KOPT-K1 (cell line): ENCODE measurements at regions not wholly inside any gene's neighbourhood (a gene's known extent, or its start where the extent isn't known, plus 50 kb on each side); places are given as distances from the start of the nearest gene placed in this dataset.

ENCODE experiments used
- H3K27ac ChIP-seq: fragments of 200-600 bp; sonication (generic); 2 replicates; pipeline ENCODE4 v1.5.1; 2016; ENCODE audit warnings: antibody characterized with exemption, mild to moderate bottlenecking, low read depth, low read length; ENCODE audit not compliant: poor library complexity, severe bottlenecking
- H3K36me3 ChIP-seq: fragments of 200-600 bp; sonication (generic); 2 replicates; pipeline ENCODE4 v1.5.1; 2017; ENCODE audit warnings: antibody characterized with exemption, mild to moderate bottlenecking, low read length, moderate library complexity; ENCODE audit not compliant: insufficient read depth
- H3K9me3 ChIP-seq: fragments of 200-600 bp; sonication (generic); 2 replicates; pipeline ENCODE4 v1.5.1; 2017; ENCODE audit warnings: antibody characterized with exemption, low read length, mild to moderate bottlenecking; ENCODE audit not compliant: insufficient read depth, poor library complexity, severe bottlenecking

- no peaks in the 10 kb centered on the region for H3K36me3 ChIP-seq
- H3K9me3 ChIP-seq, result no peaks in the 10 kb centered on the region
- H3K27ac ChIP-seq, result no peak overlapping the region
Observed at GRCh38 chr13:84491952-84492351, 609.7 kb upstream of the SLITRK1 start.

DNA sequence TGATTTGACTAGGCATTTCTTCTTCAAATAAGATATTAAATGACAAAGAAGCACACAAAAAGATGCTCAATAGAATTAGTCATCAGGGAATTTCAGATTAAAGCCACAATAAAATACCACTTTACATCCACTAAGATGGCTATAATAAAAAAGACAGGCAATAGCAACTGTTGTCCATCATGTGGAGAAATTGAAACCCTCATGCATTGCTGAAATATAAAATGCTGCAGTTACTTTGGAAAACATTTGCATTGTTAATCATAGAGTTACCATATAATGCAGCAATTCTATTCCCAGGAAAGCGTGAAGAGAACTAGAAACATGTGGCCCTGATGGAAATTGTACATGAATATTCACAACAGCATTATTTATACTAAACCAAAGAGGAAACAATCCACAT is 605.5 kb upstream of the SLITRK1 start:
- no peaks in the 10 kb centered on the region for H3K9me3 ChIP-seq
- no peak overlapping the region for H3K27ac ChIP-seq
- H3K36me3 ChIP-seq, result no peaks in the 10 kb centered on the region

GRCh38 chr13:84481958-84482357 is 599.7 kb upstream of the SLITRK1 start:
- Histone ChIP-seq H3K27ac (no peak overlapping the region), H3K9me3 (no peaks in the 10 kb centered on the region), H3K36me3 (no peaks in the 10 kb centered on the region)

GRCh38 chr13:84479656-84480055 is 597.4 kb upstream of the SLITRK1 start:
- no peaks in the 10 kb centered on the region for H3K36me3 ChIP-seq
- H3K27ac ChIP-seq, result no peak overlapping the region
- no peaks in the 10 kb centered on the region for H3K9me3 ChIP-seq

DNA sequence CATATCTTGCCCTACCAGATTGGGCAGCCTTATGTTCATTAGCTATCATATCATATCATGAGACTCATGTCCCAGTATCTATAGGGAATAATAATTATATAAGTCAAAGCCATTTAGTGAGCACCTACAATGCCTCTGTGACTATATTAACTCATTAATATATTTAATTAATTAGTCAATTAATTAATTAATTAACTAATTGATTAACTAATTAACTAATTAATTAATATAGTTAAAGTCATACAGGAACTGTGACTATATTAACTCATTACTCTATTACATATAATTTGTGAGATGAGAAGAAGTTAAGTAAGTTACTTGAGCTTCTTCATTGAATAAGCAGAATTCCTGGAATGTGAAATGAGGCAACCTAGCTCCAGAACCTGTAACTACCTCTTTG is 588.3 kb upstream of the SLITRK1 start:
- Histone ChIP-seq H3K27ac (no peak overlapping the region), H3K9me3 (no peaks in the 10 kb centered on the region), H3K36me3 (no peaks in the 10 kb centered on the region)

DNA sequence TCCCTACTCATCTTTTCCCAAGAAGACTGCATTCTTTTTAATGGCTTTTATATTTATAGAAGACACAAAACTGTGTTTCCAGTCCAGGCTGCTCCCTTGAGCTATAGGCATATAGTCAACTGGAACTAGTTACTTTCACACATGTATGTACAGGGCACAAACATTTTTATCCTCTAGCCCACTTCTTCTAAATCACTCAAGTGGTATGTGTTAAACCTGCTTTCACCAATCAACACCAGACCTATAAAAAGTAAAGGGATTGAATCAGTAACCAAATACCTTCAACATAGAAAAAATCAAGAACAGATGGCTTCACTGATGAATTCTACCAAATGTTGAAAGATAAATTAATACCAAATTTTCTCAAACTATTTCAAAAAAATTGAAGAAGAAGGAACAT is 584.2 kb upstream of the SLITRK1 start:
- Histone ChIP-seq H3K9me3 (no peaks in the 10 kb centered on the region), H3K27ac (no peak overlapping the region)

GRCh38 chr13:84460989-84461388 is 578.7 kb upstream of the SLITRK1 start:
- no peaks in the 10 kb centered on the region for H3K9me3 ChIP-seq
- no peak overlapping the region for H3K27ac ChIP-seq
- no peaks in the 10 kb centered on the region for H3K36me3 ChIP-seq

More for the DNA sequence above, 584.2 kb upstream of the SLITRK1 start:
- H3K36me3 ChIP-seq, result no peaks in the 10 kb centered on the region

GRCh38 chr13:84455143-84455905 is 573.0 kb upstream of the SLITRK1 start:
- H3K36me3 ChIP-seq, result no peaks in the 10 kb centered on the region

DNA sequence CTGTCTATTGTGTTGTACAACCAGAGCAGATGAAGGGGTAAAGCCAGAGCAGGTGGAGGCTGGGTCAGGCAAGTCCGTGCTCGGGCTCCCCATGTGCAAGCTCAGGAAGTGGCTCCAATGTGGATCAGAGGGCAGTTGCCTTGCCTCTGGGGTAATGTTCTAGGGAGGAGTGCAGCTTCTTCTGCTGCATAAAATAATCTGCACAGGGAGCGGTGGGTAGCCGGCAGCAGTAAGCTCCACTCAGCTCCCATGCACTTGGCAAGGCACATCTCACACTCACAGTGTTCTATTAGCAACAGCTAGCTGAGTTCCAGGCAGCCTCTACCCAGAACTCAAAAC is 565.3 kb upstream of the SLITRK1 start:
- Histone ChIP-seq H3K36me3 (no peaks in the 10 kb centered on the region), H3K27ac (no peak overlapping the region)

More at GRCh38 chr13:84455143-84455905, 573.0 kb upstream of the SLITRK1 start:
- Histone ChIP-seq H3K27ac (no peak overlapping the region), H3K9me3 (no peaks in the 10 kb centered on the region)

GRCh38 chr13:84446972-84447639 is 564.8 kb upstream of the SLITRK1 start:
- Histone ChIP-seq H3K36me3 (no peaks in the 10 kb centered on the region), H3K9me3 (no peaks in the 10 kb centered on the region), H3K27ac (no peak overlapping the region)

More for the DNA sequence above, 565.3 kb upstream of the SLITRK1 start:
- no peaks in the 10 kb centered on the region for H3K9me3 ChIP-seq

GRCh38 chr13:84445776-84446175 is 563.5 kb upstream of the SLITRK1 start:
- Histone ChIP-seq H3K9me3 (no peaks in the 10 kb centered on the region), H3K27ac (no peak overlapping the region), H3K36me3 (no peaks in the 10 kb centered on the region)

DNA sequence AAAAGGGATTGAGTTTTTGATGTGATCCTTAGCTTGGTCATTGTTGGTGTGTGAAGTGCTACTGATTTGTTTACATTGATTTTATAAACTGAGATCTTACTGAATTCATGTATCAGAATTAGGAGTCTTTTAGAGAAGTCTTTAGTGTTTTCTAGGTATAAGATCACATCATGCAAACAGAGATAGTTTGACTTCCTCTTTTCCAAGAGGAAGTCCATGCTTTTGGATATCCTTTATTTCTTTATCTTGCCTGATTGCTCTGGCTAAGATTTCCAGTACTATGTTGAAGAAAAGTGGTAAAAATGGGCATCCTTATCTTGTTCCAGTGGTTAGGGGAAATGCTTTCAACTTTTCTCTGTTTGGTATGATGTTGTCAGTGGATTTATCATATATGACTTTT is 561.2 kb upstream of the SLITRK1 start:
- H3K36me3 ChIP-seq, result no peaks in the 10 kb centered on the region
- no peak overlapping the region for H3K27ac ChIP-seq
- H3K9me3 ChIP-seq, result no peaks in the 10 kb centered on the region

DNA sequence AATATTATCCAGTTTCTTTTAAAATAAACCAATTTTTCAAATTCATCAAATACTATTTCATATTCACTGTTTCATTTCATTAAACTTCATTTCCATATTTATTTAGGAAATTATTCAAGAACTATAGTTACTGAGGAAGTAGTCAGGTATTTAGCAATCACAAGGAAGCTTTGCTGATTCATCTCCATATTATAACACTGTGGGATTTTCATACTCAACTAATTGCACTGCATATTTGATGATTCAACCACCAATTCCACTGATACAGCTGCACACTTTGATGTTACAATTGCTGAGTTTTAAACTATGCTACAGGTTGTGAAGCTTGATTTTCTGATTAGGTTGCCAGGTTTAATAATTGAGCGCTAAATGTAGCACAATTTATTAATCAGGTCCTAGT is 556.8 kb upstream of the SLITRK1 start:
- no peak overlapping the region for H3K27ac ChIP-seq
- no peaks in the 10 kb centered on the region for H3K36me3 ChIP-seq
- H3K9me3 ChIP-seq, result no peaks in the 10 kb centered on the region

DNA sequence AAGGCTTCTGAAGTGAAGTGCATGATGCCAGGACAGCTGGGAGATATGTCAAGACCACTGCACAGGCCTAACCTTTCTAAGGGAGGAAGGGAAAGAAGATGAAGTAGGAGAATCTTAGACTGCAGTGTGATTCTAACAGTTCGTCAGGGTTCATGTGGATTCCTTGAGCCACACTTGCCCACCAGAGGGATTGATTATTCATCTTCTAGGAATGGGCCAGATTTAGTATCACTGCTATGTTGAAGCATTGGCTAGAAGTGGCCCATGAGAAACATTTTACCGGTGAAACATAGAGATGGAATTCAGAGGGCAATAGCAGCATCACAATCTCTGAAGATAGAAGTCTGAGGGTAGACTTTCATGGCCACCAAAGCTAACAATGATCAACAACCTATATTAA is 550.8 kb upstream of the SLITRK1 start:
- Histone ChIP-seq H3K36me3 (no peaks in the 10 kb centered on the region), H3K27ac (no peak overlapping the region), H3K9me3 (no peaks in the 10 kb centered on the region)

- Histone ChIP-seq H3K9me3 (no peaks in the 10 kb centered on the region), H3K36me3 (no peaks in the 10 kb centered on the region), H3K27ac (no peak overlapping the region)
Observed at GRCh38 chr13:84431646-84432045, 549.4 kb upstream of the SLITRK1 start.

- H3K36me3 ChIP-seq, result no peaks in the 10 kb centered on the region
- no peak overlapping the region for H3K27ac ChIP-seq
- no peaks in the 10 kb centered on the region for H3K9me3 ChIP-seq
Observed at GRCh38 chr13:84430446-84430845, 548.2 kb upstream of the SLITRK1 start.
